Stomach (tissue), 8 donors: ENCODE measurements at regions not wholly inside any gene's neighbourhood (a gene's known extent, or its start where the extent isn't known, plus 50 kb on each side); places are given as distances from the start of the nearest gene placed in this dataset.
"Not testable (repeated sequence)": the region's sequence is repeated elsewhere in the genome, so short reads cannot be mapped to it uniquely, and the experiment has no call there.

Experiments used
- DNase-seq, 2 donors: peaks; one replicate each; pipeline versions ENCODE4 v3.0.0 to v3.0.0-alpha.2; 2013 to 2019
- H3K27ac ChIP-seq, 5 donors: fragments of 200-600 bp in 4 of 5; sonication (generic) in 4 of 5; one replicate each; pipeline ENCODE4 v1.5.1; 2013 to 2019; ENCODE audit warnings: mild to moderate bottlenecking in 1 of 5, moderate library complexity in 1 of 5
- H3K27me3 ChIP-seq, 3 donors: fragments of 200-600 bp; sonication (generic); one replicate each; pipeline ENCODE4 v1.5.1; 2017 to 2019; ENCODE audit warnings: mixed run types in 1 of 3
- H3K36me3 ChIP-seq, 4 donors: fragments of 200-600 bp; sonication (generic); 1 replicate in 3 of 4; 2 replicates in 1 of 4; pipeline ENCODE4 v1.5.1; 2016 to 2019
- H3K4me1 ChIP-seq, 4 donors: fragments of 200-600 bp; sonication (generic); one replicate each; pipeline ENCODE4 v1.5.1; 2016 to 2019
- H3K4me3 ChIP-seq, 4 donors: fragments of 200-600 bp; sonication (generic) in 3 of 4; one replicate each; pipeline ENCODE4 v1.5.1; 2016 to 2019; ENCODE audit warnings: mild to moderate bottlenecking in 1 of 4
- H3K9me3 ChIP-seq, 4 donors: fragments of 200-600 bp; sonication (generic); one replicate each; pipeline ENCODE4 v1.5.1; 2016 to 2019
- EP300 ChIP-seq: sonication (generic); formaldehyde crosslinking; IDR thresholded peaks from one replicate; pipeline ENCODE4 v1.6.1; 2017; ENCODE audit warnings: antibody characterized with exemption
- POLR2A ChIP-seq, 4 donors: fragments of 450-650 bp; IDR thresholded peaks; one replicate each; pipeline ENCODE4 v1.6.1; 2016; ENCODE audit warnings: antibody characterized with exemption in 4 of 4, control low read depth in 2 of 4, mild to moderate bottlenecking in 1 of 4, moderate library complexity in 1 of 4
- POLR2AphosphoS5 ChIP-seq, 3 donors: sonication (generic); formaldehyde crosslinking; IDR thresholded peaks; one replicate each; pipeline ENCODE4 v1.6.1; 2016; ENCODE audit warnings: antibody characterized with exemption in 3 of 3
- WGBS, 5 donors: extraction: QIAGEN DNeasy Blood & Tissue Kit in 3 of 5; methylation state at CpG; one replicate each; pipeline versions ENCODE4 v1.1.5 to v1.1.7; 2013 to 2018; 5-methylcytosine and 5-hydroxymethylcytosine counted together
- intact Hi-C: fragments of 100-400 bp; cut with DNase I; formaldehyde crosslinking; loops from one replicate; pipeline ENCODE4 v1.15.1; 2023; ENCODE audit warnings: low total_unique reads
- TF ChIP-seq, protein P1 (sequence below), 7 experiments: fragments of 450-650 bp in 4 of 7; fragments of 200-600 bp in 3 of 7; sonication (generic) in 3 of 7; IDR thresholded peaks; one replicate each; pipeline ENCODE4 v1.5.1; 2016 to 2019; ENCODE audit warnings: antibody characterized with exemption in 7 of 7, control low read depth in 2 of 7, mild to moderate bottlenecking in 1 of 7
- donor health status: healthy with polysubstance abuse.
- donor health status: Bipolar disorder and iron deficiency.
- donor health status: healthy.

GRCh38 chr2:188787021-188787657 is 187.0 kb upstream of the COL3A1 start:
- no peaks in the 10 kb centered on the region for H3K9me3 ChIP-seq
- peak in 1 of 2 donors; percentile 72 for DNase-seq
- WGBS, 5 donors: 56 to 72% (median 69%) methylated on average over 5 of the region's 5 CpGs
- no peaks in the 10 kb centered on the region for H3K36me3 ChIP-seq
- no peaks in the 10 kb centered on the region for H3K27me3 ChIP-seq
- TF ChIP-seq POLR2AphosphoS5 (IDR thresholded peaks at IDR 0.05) (peak; percentile 7 to 74 (median 33)), EP300 (no peak)
- peaks cover 0 to 26% (median 9%) of the 10 kb centered on the region in 4 donors for H3K4me1 ChIP-seq
- H3K4me3 ChIP-seq: peak overlapping the region in 1 of 4 donors; percentile 7
- H3K27ac ChIP-seq: peak overlapping the region in 4 of 5 donors; percentile 66 to 84 (median 78)
- intact Hi-C loops: no loop called here

GRCh38 chr2:188787658-188788240 is 186.4 kb upstream of the COL3A1 start:
- Histone ChIP-seq H3K27me3 (no peaks in the 10 kb centered on the region), H3K36me3 (no peaks in the 10 kb centered on the region), H3K9me3 (no peaks in the 10 kb centered on the region), H3K4me1 (peaks cover 0 to 26% (median 9%) of the 10 kb centered on the region in 4 donors), H3K4me3 (no peak overlapping the region), H3K27ac (peak overlapping the region in 4 of 5 donors; percentile 66 to 84 (median 78))
- WGBS, 5 donors: 28 to 46% (median 40%) methylated on average over 3 of the region's 3 CpGs
- intact Hi-C loops: no loop called here
- TF ChIP-seq POLR2A (IDR thresholded peaks at IDR 0.05) (no peak), EP300 (no peak), POLR2AphosphoS5 (IDR thresholded peaks at IDR 0.05) (no peak)
- TF ChIP-seq, protein P1, sequence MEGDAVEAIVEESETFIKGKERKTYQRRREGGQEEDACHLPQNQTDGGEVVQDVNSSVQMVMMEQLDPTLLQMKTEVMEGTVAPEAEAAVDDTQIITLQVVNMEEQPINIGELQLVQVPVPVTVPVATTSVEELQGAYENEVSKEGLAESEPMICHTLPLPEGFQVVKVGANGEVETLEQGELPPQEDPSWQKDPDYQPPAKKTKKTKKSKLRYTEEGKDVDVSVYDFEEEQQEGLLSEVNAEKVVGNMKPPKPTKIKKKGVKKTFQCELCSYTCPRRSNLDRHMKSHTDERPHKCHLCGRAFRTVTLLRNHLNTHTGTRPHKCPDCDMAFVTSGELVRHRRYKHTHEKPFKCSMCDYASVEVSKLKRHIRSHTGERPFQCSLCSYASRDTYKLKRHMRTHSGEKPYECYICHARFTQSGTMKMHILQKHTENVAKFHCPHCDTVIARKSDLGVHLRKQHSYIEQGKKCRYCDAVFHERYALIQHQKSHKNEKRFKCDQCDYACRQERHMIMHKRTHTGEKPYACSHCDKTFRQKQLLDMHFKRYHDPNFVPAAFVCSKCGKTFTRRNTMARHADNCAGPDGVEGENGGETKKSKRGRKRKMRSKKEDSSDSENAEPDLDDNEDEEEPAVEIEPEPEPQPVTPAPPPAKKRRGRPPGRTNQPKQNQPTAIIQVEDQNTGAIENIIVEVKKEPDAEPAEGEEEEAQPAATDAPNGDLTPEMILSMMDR (IDR thresholded peaks at IDR 0.05): no peak
- peak in 1 of 2 donors; percentile 61 for DNase-seq

DNA sequence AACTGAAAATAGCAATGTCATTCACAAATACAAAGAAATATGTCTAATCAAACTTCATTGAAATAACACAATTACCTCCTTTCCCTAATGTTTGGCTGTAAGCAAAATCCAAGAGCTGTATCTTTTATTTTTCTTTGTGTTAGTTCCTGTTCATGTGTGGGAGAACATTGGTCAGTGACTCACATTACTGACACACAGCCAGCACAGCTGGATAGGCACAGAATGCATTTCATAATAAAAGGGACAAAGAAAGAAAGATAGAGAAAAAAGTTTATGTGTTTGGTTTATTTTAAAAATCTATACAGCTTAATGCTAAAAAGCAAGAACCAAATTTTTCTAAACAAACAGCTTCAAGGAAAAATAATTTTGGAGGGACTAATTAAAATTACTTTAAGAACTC is 185.6 kb upstream of the COL3A1 start:
- Histone ChIP-seq H3K27me3 (no peaks in the 10 kb centered on the region), H3K9me3 (no peaks in the 10 kb centered on the region), H3K4me1 (peaks cover 0 to 26% (median 9%) of the 10 kb centered on the region in 4 donors), H3K4me3 (no peak overlapping the region), H3K36me3 (no peaks in the 10 kb centered on the region), H3K27ac (peak overlapping the region in 4 of 5 donors; percentile 66 to 84 (median 78))
- intact Hi-C loops: no loop called here
- DNase-seq: peak; percentile 43 to 87
- TF ChIP-seq, protein P1 (IDR thresholded peaks at IDR 0.05): no peak
- peak in 2 of 3 donors; percentile 52 to 54 for TF ChIP-seq POLR2AphosphoS5 (IDR thresholded peaks at IDR 0.05)

- WGBS, 5 donors: 76 to 96% (median 85%) methylated on average over 1 of the region's 1 CpG
- Histone ChIP-seq H3K4me3 (no peak overlapping the region), H3K9me3 (no peaks in the 10 kb centered on the region), H3K27ac (no peak overlapping the region), H3K36me3 (no peaks in the 10 kb centered on the region), H3K27me3 (no peaks in the 10 kb centered on the region), H3K4me1 (peaks cover 0 to 26% (median 9%) of the 10 kb centered on the region in 4 donors)
- no peak for DNase-seq
- TF ChIP-seq, protein P1 (IDR thresholded peaks at IDR 0.05): no peak
- no peak for TF ChIP-seq POLR2AphosphoS5 (IDR thresholded peaks at IDR 0.05)
- no peak for TF ChIP-seq POLR2A (IDR thresholded peaks at IDR 0.05)
- TF ChIP-seq EP300: no peak
- intact Hi-C loops: no loop called here
Measured at GRCh38 chr2:188789951-188790350, 184.2 kb upstream of the COL3A1 start.

DNA sequence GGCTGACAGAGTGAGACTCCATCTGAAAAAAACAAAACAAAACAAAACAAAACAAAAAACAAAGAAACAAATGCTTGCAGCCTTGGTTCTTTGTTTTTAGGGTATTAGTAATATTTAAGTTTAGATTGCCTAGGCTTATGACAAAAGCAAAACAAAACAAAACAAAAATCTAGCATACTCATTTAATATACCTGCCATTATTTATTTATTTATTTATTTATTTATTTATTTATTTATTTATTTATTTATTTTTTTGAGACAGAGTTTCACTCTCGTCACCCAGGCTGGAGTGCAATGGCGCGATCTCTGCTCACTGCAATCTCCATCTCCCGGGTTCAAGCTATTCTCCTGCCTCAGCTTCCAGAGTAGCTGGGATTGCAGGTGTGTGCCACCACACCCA is 179.7 kb upstream of the COL3A1 start:
- H3K27me3 ChIP-seq, H3K36me3 ChIP-seq, intact Hi-C loops, H3K4me3 ChIP-seq, H3K9me3 ChIP-seq, DNase-seq, H3K4me1 ChIP-seq, H3K27ac ChIP-seq: not testable (repeated sequence)
- WGBS, 5 donors: 88 to 96% (median 92%) methylated on average over 4 of the region's 4 CpGs
